IMR-90 (cell line): ENCODE measurements at regions not wholly inside any gene's neighbourhood (a gene's known extent, or its start where the extent isn't known, plus 50 kb on each side); places are given as distances from the start of the nearest gene placed in this dataset.
A peak's percentile ranks its signal among the peaks of the same experiment; 100 is the strongest.
"Not testable (repeated sequence)": the region's sequence is repeated elsewhere in the genome, so short reads cannot be mapped to it uniquely, and the experiment has no call there.

Experiments used
- ATAC-seq: fragments of 200-7000 bp; cut with Tn5 transposase; 2 replicates; pipeline ENCODE4 v1.9.1; 2020; ENCODE audit warnings: low read depth, mild to moderate bottlenecking, moderate library complexity
- BruUV-seq: library from RNA; stranded (reverse); fragments of 400-500 nt; replicated peaks from 2 replicates; lab custom pipeline; 2021; lab: Mats Ljungman, UMichigan
- CTCF ChIA-PET: fragments of 300-600 bp; formaldehyde crosslinking; extraction: SDS; loops from one replicate; lab custom pipeline; 2021; ENCODE audit warnings: antibody characterized with exemption; lab: Yijun Ruan, JAX
- POLR2A ChIA-PET: fragments of 300-600 bp; sonication (Branson Sonifier 250); formaldehyde crosslinking; loops from one replicate; lab custom pipeline; 2022; ENCODE audit warnings: antibody characterized with exemption; ENCODE audit not compliant: unreplicated experiment; lab: Charles Lee
- DNase-seq: peaks from one replicate; pipeline ENCODE4 v3.0.0; 2013
- H2AFZ ChIP-seq: replicated peaks from 2 replicates; pipeline ENCODE3; 2013; ENCODE audit warnings: low read length, mild to moderate bottlenecking; ENCODE audit not compliant: poor library complexity
- H2AK5ac ChIP-seq: 2 replicates; pipeline ENCODE4 v1.6.1; 2013; ENCODE audit warnings: low read depth, low read length, inconsistent platforms
- H2AK9ac ChIP-seq: replicated peaks from 2 replicates; pipeline ENCODE3; 2013; ENCODE audit warnings: mild to moderate bottlenecking, low read depth, low read length, moderate library complexity; ENCODE audit not compliant: poor library complexity
- H2BK120ac ChIP-seq: 2 replicates; pipeline ENCODE4 v1.6.1; 2013; ENCODE audit warnings: low read depth, low read length, inconsistent platforms
- H2BK15ac ChIP-seq: 3 replicates; pipeline ENCODE4 v1.6.1; 2013; ENCODE audit warnings: low read depth, low read length, inconsistent platforms
- H2BK20ac ChIP-seq: 2 replicates; pipeline ENCODE4 v1.6.1; 2013; ENCODE audit warnings: low read depth, mild to moderate bottlenecking, inconsistent platforms, low read length, moderate library complexity
- H2BK5ac ChIP-seq: 2 replicates; pipeline ENCODE4 v1.6.1; 2013; ENCODE audit warnings: mild to moderate bottlenecking, low read depth, low read length, inconsistent platforms; ENCODE audit not compliant: poor library complexity, severe bottlenecking
- H3K14ac ChIP-seq: replicated peaks from 2 replicates; pipeline ENCODE4 v1.6.1; 2013; ENCODE audit warnings: low read depth, low read length, inconsistent platforms
- H3K18ac ChIP-seq: 2 replicates; pipeline ENCODE4 v1.6.1; 2013; ENCODE audit warnings: low read depth, low read length, control low read depth
- H3K23ac ChIP-seq: 2 replicates; pipeline ENCODE4 v1.6.1; 2013; ENCODE audit warnings: low read depth, low read length, inconsistent platforms
- H3K27ac ChIP-seq: 2 replicates; pipeline ENCODE4 v1.5.1; 2013; ENCODE audit warnings: mild to moderate bottlenecking, control low read depth, low read length; ENCODE audit not compliant: insufficient read depth
- H3K27me3 ChIP-seq: 2 replicates; pipeline ENCODE4 v1.6.1; 2013; ENCODE audit warnings: low read length; ENCODE audit not compliant: control insufficient read depth, insufficient read depth
- H3K36me3 ChIP-seq: 2 replicates; pipeline ENCODE4 v1.6.1; 2013; ENCODE audit warnings: low read length, mixed read lengths; ENCODE audit not compliant: control insufficient read depth, insufficient read depth
- H3K4ac ChIP-seq: 2 replicates; pipeline ENCODE4 v1.6.1; 2013; ENCODE audit warnings: low read depth, low read length, inconsistent platforms
- H3K4me1 ChIP-seq: 2 replicates; pipeline ENCODE4 v1.6.1; 2013; ENCODE audit warnings: low read length, mixed read lengths; ENCODE audit not compliant: control insufficient read depth, insufficient read depth
- H3K4me2 ChIP-seq: 2 replicates; pipeline ENCODE4 v1.6.1; 2013; ENCODE audit warnings: low read depth, mild to moderate bottlenecking, control low read depth, low read length, moderate library complexity
- H3K4me3 ChIP-seq: 2 replicates; pipeline ENCODE4 v1.5.1; 2013; ENCODE audit warnings: low read depth, mild to moderate bottlenecking, control low read depth, low read length, moderate library complexity; ENCODE audit not compliant: insufficient read depth
- H3K56ac ChIP-seq: 2 replicates; pipeline ENCODE4 v1.6.1; 2013; ENCODE audit warnings: low read length, inconsistent platforms; ENCODE audit not compliant: insufficient read depth; ENCODE audit errors: extremely low read depth
- H3K79me1 ChIP-seq, 2 experiments: 2 replicates each; pipeline ENCODE4 v1.6.1; 2013; ENCODE audit warnings: low read length in 2 of 2, inconsistent platforms in 1 of 2, low read depth in 1 of 2
- H3K9ac ChIP-seq: 2 replicates; pipeline ENCODE4 v1.6.1; 2013; ENCODE audit warnings: low read depth, low read length, control low read depth
- H3K9me1 ChIP-seq: 2 replicates; pipeline ENCODE4 v1.6.1; 2013; ENCODE audit warnings: low read length, inconsistent platforms; ENCODE audit not compliant: insufficient read depth
- H3K9me3 ChIP-seq: 2 replicates; pipeline ENCODE4 v1.6.1; 2013; ENCODE audit warnings: low read length; ENCODE audit not compliant: control insufficient read depth, insufficient read depth
- H4K20me1 ChIP-seq: 2 replicates; pipeline ENCODE4 v1.6.1; 2013; ENCODE audit warnings: low read length, inconsistent platforms; ENCODE audit not compliant: insufficient read depth
- H4K5ac ChIP-seq: 2 replicates; pipeline ENCODE4 v1.6.1; 2013; ENCODE audit warnings: mild to moderate bottlenecking, low read depth, low read length, control low read depth
- H4K8ac ChIP-seq, 2 experiments: 2 replicates each; pipeline ENCODE4 v1.6.1; 2013; ENCODE audit warnings: low read depth in 2 of 2, low read length in 2 of 2, control low read depth in 1 of 2, inconsistent platforms in 1 of 2
- H4K91ac ChIP-seq: 2 replicates; pipeline ENCODE4 v1.6.1; 2013; ENCODE audit warnings: low read depth, low read length, inconsistent platforms; ENCODE audit not compliant: insufficient read depth
- CTCF ChIP-seq: conservative IDR thresholded peaks from 2 replicates; pipeline ENCODE4 v1.5.1; 2012; ENCODE audit warnings: mild to moderate bottlenecking, low read depth, low read length, improper control_type of control experiment
- WGBS, 2 experiments: methylation state at CpG; one replicate each; pipeline versions ENCODE4 v1.1.5 to v1.1.7; 2013; ENCODE audit warnings: missing lambda C conversion rate in 2 of 2; ENCODE audit not compliant: insufficient read length in 1 of 2; ENCODE audit errors: extremely low coverage in 2 of 2; 5-methylcytosine and 5-hydroxymethylcytosine counted together
- dilution Hi-C: fragments of 300-500 bp; cut with HindIII; formaldehyde crosslinking; loops from one replicate; pipeline ENCODE4 v1.14.3; 2018; ENCODE audit warnings: low sequenced_read_pairs; ENCODE audit not compliant: unreplicated experiment
- in situ Hi-C: fragments of 300-500 bp; cut with MboI; formaldehyde crosslinking; loops from 3 replicates; pipeline ENCODE4 v1.14.3; 2019; ENCODE audit warnings: low sequenced_read_pairs, inconsistent platforms, mixed read lengths
- intact Hi-C: fragments of 100-400 bp; cut with micrococcal nuclease; formaldehyde crosslinking; loops from 2 replicates; pipeline ENCODE4 v1.10.0; 2022

GRCh38 chr11:3564383-3564782 lies 77.4 kb downstream of the ART5 start:
- H3K27ac ChIP-seq, H2BK20ac ChIP-seq, H3K18ac ChIP-seq, H3K4ac ChIP-seq, H2BK5ac ChIP-seq, H3K79me1 ChIP-seq, H3K14ac ChIP-seq, H3K36me3 ChIP-seq, H3K4me1 ChIP-seq, H2BK120ac ChIP-seq, H2AK9ac ChIP-seq, intact Hi-C loops, H3K4me3 ChIP-seq, H3K9me3 ChIP-seq, H4K5ac ChIP-seq, H3K23ac ChIP-seq, in situ Hi-C loops, DNase-seq, H3K9me1 ChIP-seq, BruUV-seq, H2BK15ac ChIP-seq, H2AFZ ChIP-seq, H4K8ac ChIP-seq, H4K20me1 ChIP-seq, H3K9ac ChIP-seq, H3K4me2 ChIP-seq, H2AK5ac ChIP-seq, CTCF ChIA-PET, dilution Hi-C loops, H4K91ac ChIP-seq, POLR2A ChIA-PET, H3K56ac ChIP-seq, ATAC-seq, H3K27me3 ChIP-seq: not testable (repeated sequence)
- WGBS, 2 experiments = no CpG with 5 or more reads among the region's 1 CpG
- TF ChIP-seq CTCF = 0 out of 2 replicates have a peak, but pooled peaks have one; percentile 3

GRCh38 chr11:3554621-3555020 lies 87.2 kb downstream of the ART5 start:
- CTCF ChIA-PET, H2BK15ac ChIP-seq, H3K9me1 ChIP-seq, H3K18ac ChIP-seq, in situ Hi-C loops, H3K4ac ChIP-seq, H3K9me3 ChIP-seq, H3K4me1 ChIP-seq, H2AK9ac ChIP-seq, H3K27me3 ChIP-seq, H3K79me1 ChIP-seq, H4K20me1 ChIP-seq, intact Hi-C loops, H2AFZ ChIP-seq, H2BK5ac ChIP-seq, H4K8ac ChIP-seq, H4K5ac ChIP-seq, H2BK120ac ChIP-seq, H3K4me2 ChIP-seq, H2BK20ac ChIP-seq, dilution Hi-C loops, H3K27ac ChIP-seq, BruUV-seq, H3K9ac ChIP-seq, ATAC-seq, H3K36me3 ChIP-seq, H3K23ac ChIP-seq, H2AK5ac ChIP-seq, H3K4me3 ChIP-seq, H3K56ac ChIP-seq, POLR2A ChIA-PET, H3K14ac ChIP-seq, H4K91ac ChIP-seq, DNase-seq: not testable (repeated sequence)
- WGBS, 2 experiments = no CpG with 5 or more reads among the region's 6 CpGs
